Skeletal muscle satellite cell (primary cell): ENCODE measurements at regions not wholly inside any gene's neighbourhood (a gene's known extent, or its start where the extent isn't known, plus 50 kb on each side); places are given as distances from the start of the nearest gene placed in this dataset.

Experiments used
- H3K27me3 ChIP-seq: 2 replicates; pipeline ENCODE4 v1.7.0; 2013; ENCODE audit warnings: low read length; ENCODE audit not compliant: control insufficient read depth, insufficient read depth
- H3K36me3 ChIP-seq: 2 replicates; pipeline ENCODE4 v1.7.0; 2013; ENCODE audit warnings: mild to moderate bottlenecking, control low read depth, low read length; ENCODE audit not compliant: insufficient read depth
- H3K4me1 ChIP-seq: 2 replicates; pipeline ENCODE4 v1.7.0; 2013; ENCODE audit warnings: low read length; ENCODE audit not compliant: control insufficient read depth, insufficient read depth
- H3K4me2 ChIP-seq: 2 replicates; pipeline ENCODE4 v1.7.0; 2013; ENCODE audit warnings: mild to moderate bottlenecking, low read length
- H3K4me3 ChIP-seq: 2 replicates; pipeline ENCODE4 v1.7.0; 2013; ENCODE audit warnings: low read length
- H3K9ac ChIP-seq: 2 replicates; pipeline ENCODE4 v1.7.0; 2013; ENCODE audit warnings: mild to moderate bottlenecking, low read depth, low read length, moderate library complexity
- H3K9me3 ChIP-seq: replicated peaks from 2 replicates; pipeline ENCODE4 v1.7.0; 2013; ENCODE audit warnings: mild to moderate bottlenecking, control low read depth, low read length

- no peak overlapping the region for H3K4me3 ChIP-seq
- no peaks in the 10 kb centered on the region for H3K9me3 ChIP-seq
- no peaks in the 10 kb centered on the region for H3K4me1 ChIP-seq
- no peaks in the 10 kb centered on the region for H3K27me3 ChIP-seq
- no peak overlapping the region for H3K4me2 ChIP-seq
- no peaks in the 10 kb centered on the region for H3K36me3 ChIP-seq
- H3K9ac ChIP-seq: no peak overlapping the region
Measured at GRCh38 chr12:127723251-127723650, 543.7 kb upstream of the TMEM132C start.

GRCh38 chr12:127726671-127727315 lies 540.2 kb upstream of the TMEM132C start:
- Histone ChIP-seq H3K9me3 (no peaks in the 10 kb centered on the region), H3K27me3 (no peaks in the 10 kb centered on the region), H3K4me3 (no peak overlapping the region), H3K4me1 (no peaks in the 10 kb centered on the region), H3K9ac (no peak overlapping the region), H3K36me3 (no peaks in the 10 kb centered on the region), H3K4me2 (no peak overlapping the region)

- no peaks in the 10 kb centered on the region for H3K36me3 ChIP-seq
- peaks cover 3% of the 10 kb centered on the region for H3K27me3 ChIP-seq
- H3K9ac ChIP-seq: no peak overlapping the region
- no peak overlapping the region for H3K4me2 ChIP-seq
- no peaks in the 10 kb centered on the region for H3K9me3 ChIP-seq
- H3K4me1 ChIP-seq: no peaks in the 10 kb centered on the region
- no peak overlapping the region for H3K4me3 ChIP-seq
Measured at GRCh38 chr12:127728285-127728684, 538.7 kb upstream of the TMEM132C start.

- H3K4me1 ChIP-seq: no peaks in the 10 kb centered on the region
- no peaks in the 10 kb centered on the region for H3K9me3 ChIP-seq
- peaks cover 3% of the 10 kb centered on the region for H3K27me3 ChIP-seq
- no peak overlapping the region for H3K4me2 ChIP-seq
- H3K4me3 ChIP-seq: no peak overlapping the region
- no peaks in the 10 kb centered on the region for H3K36me3 ChIP-seq
- no peak overlapping the region for H3K9ac ChIP-seq
Measured at GRCh38 chr12:127728729-127729128, 538.2 kb upstream of the TMEM132C start.

GRCh38 chr12:127729381-127729780 lies 537.6 kb upstream of the TMEM132C start:
- Histone ChIP-seq H3K4me1 (no peaks in the 10 kb centered on the region), H3K36me3 (no peaks in the 10 kb centered on the region), H3K9ac (no peak overlapping the region), H3K9me3 (no peaks in the 10 kb centered on the region), H3K4me3 (no peak overlapping the region), H3K27me3 (peaks cover 3% of the 10 kb centered on the region), H3K4me2 (no peak overlapping the region)

GRCh38 chr12:127731657-127732056 lies 535.3 kb upstream of the TMEM132C start:
- Histone ChIP-seq H3K4me3 (no peak overlapping the region), H3K4me2 (no peak overlapping the region), H3K4me1 (no peaks in the 10 kb centered on the region), H3K27me3 (peaks cover 3% of the 10 kb centered on the region), H3K36me3 (no peaks in the 10 kb centered on the region), H3K9me3 (no peaks in the 10 kb centered on the region), H3K9ac (no peak overlapping the region)

- Histone ChIP-seq H3K36me3 (no peaks in the 10 kb centered on the region), H3K4me2 (no peak overlapping the region), H3K27me3 (no peaks in the 10 kb centered on the region), H3K4me1 (no peaks in the 10 kb centered on the region), H3K9me3 (no peaks in the 10 kb centered on the region), H3K4me3 (no peak overlapping the region), H3K9ac (no peak overlapping the region)
Measured at GRCh38 chr12:127742231-127742630, 524.7 kb upstream of the TMEM132C start.

- no peaks in the 10 kb centered on the region for H3K9me3 ChIP-seq
- H3K9ac ChIP-seq: no peak overlapping the region
- no peaks in the 10 kb centered on the region for H3K4me1 ChIP-seq
- no peaks in the 10 kb centered on the region for H3K36me3 ChIP-seq
- no peak overlapping the region for H3K4me2 ChIP-seq
- H3K27me3 ChIP-seq: no peaks in the 10 kb centered on the region
- no peak overlapping the region for H3K4me3 ChIP-seq
Measured at GRCh38 chr12:127745469-127746212, 521.3 kb upstream of the TMEM132C start.

GRCh38 chr12:127749416-127749815 lies 517.6 kb upstream of the TMEM132C start:
- Histone ChIP-seq H3K36me3 (no peaks in the 10 kb centered on the region), H3K9me3 (no peaks in the 10 kb centered on the region), H3K4me1 (no peaks in the 10 kb centered on the region), H3K4me3 (no peak overlapping the region), H3K27me3 (no peaks in the 10 kb centered on the region), H3K9ac (no peak overlapping the region), H3K4me2 (no peak overlapping the region)

- no peak overlapping the region for H3K4me2 ChIP-seq
- H3K4me1 ChIP-seq: no peaks in the 10 kb centered on the region
- H3K9me3 ChIP-seq: no peaks in the 10 kb centered on the region
Measured at GRCh38 chr12:127750076-127750840, 516.7 kb upstream of the TMEM132C start.

GRCh38 chr12:127752802-127753201 lies 514.2 kb upstream of the TMEM132C start:
- no peaks in the 10 kb centered on the region for H3K36me3 ChIP-seq
- no peaks in the 10 kb centered on the region for H3K4me1 ChIP-seq
- H3K4me3 ChIP-seq: no peak overlapping the region
- H3K9me3 ChIP-seq: no peaks in the 10 kb centered on the region
- no peaks in the 10 kb centered on the region for H3K27me3 ChIP-seq
- no peak overlapping the region for H3K4me2 ChIP-seq
- H3K9ac ChIP-seq: no peak overlapping the region

More at GRCh38 chr12:127750076-127750840, 516.7 kb upstream of the TMEM132C start:
- H3K9ac ChIP-seq: no peak overlapping the region
- no peaks in the 10 kb centered on the region for H3K27me3 ChIP-seq
- H3K36me3 ChIP-seq: no peaks in the 10 kb centered on the region
- H3K4me3 ChIP-seq: no peak overlapping the region
